Memory B cell (primary cell): ENCODE measurements at regions not wholly inside any gene's neighbourhood (a gene's known extent, or its start where the extent isn't known, plus 50 kb on each side); places are given as distances from the start of the nearest gene placed in this dataset.

Source experiments
- ATAC-seq: fragments of 150-1000 bp; cut with Tn5 transposase; 2 replicates; pipeline ENCODE4 v1.10.0; 2021; ENCODE audit warnings: low read depth, mild to moderate bottlenecking, moderate library complexity
- DNase-seq, 2 donors: peaks; one replicate each; pipeline ENCODE4 v3.0.0; 2022; ENCODE audit warnings: low spot score in 2 of 2
- H3K27ac Mint-ChIP-seq: one replicate; pipeline ENCODE4 v1.8.0; 2022; ENCODE audit warnings: mild to moderate bottlenecking, moderate library complexity, mixed read lengths
- H3K27me3 Mint-ChIP-seq: one replicate; pipeline ENCODE4 v1.8.0; 2022; ENCODE audit warnings: mixed read lengths
- H3K36me3 Mint-ChIP-seq: one replicate; pipeline ENCODE4 v1.8.0; 2022; ENCODE audit warnings: mild to moderate bottlenecking, mixed read lengths
- H3K4me1 Mint-ChIP-seq: one replicate; pipeline ENCODE4 v1.8.0; 2022; ENCODE audit warnings: mixed read lengths
- H3K4me3 Mint-ChIP-seq: one replicate; pipeline ENCODE4 v1.8.0; 2022; ENCODE audit warnings: mild to moderate bottlenecking, moderate library complexity, mixed read lengths
- H3K9me3 Mint-ChIP-seq: one replicate; pipeline ENCODE4 v1.8.0; 2022; ENCODE audit warnings: mixed read lengths

DNA sequence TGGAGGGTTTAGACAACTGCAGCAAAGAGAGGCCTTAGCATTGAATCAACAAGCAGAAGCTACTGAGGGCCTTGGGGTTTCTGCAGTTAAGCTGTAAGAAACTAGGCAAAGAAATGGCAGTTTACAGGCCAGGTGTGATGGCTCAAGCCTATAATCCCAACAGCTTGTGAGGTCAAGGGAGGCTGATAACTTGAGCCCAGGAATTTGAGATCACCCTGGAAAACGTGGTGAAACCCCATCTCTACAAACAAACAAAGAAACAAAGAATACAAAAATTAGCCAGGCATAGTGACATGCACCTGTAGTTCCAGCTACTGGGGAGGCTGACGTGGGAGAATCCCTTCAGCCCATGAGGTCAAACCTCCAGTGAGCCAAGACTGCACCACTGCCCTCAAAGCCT, 421.6 kb upstream of the CHST9 start:
- ATAC-seq = no peak
- Mint-ChIP-seq H3K4me3 (no peak overlapping the region), H3K9me3 (no peaks in the 10 kb centered on the region), H3K4me1 (no peaks in the 10 kb centered on the region), H3K27me3 (no peaks in the 10 kb centered on the region), H3K27ac (no peak overlapping the region), H3K36me3 (no peaks in the 10 kb centered on the region)
- DNase-seq = no peak

DNA sequence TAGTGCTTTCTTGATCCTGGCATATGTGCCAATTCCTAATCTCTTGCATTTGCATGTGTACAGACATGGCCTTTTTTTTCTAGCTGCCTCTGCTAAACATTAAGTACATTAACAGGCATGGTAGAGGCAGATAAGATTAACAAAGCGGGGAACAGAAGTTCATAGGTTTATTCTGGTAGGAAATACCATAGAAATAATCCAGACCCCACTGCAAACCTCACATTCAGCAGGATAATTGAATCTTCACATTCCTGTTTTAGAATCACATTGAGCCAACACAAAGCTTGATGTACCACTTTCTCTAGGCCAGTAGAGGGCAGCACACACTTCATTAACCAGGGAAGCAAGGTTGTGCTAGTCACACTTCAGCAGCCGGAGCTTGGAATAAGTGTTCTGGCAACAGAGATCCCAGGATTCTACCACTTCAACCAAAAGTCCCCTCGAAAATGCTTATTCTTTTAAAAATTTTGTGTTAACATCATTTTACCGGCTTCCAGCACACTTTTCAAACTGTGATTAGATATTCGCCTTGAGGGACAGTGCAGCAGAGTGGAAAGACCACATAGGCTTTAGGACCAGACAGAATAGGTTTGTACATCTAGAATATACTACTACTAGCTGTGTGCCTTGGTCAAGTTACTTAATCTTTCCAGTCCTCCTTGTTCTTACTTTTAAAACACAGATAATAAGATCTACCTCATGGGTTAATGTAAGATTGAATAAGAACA, 420.2 kb upstream of the CHST9 start:
- DNase-seq (no peak), ATAC-seq (no peak)
- H3K27me3 Mint-ChIP-seq = no peaks in the 10 kb centered on the region
- H3K4me1 Mint-ChIP-seq = no peaks in the 10 kb centered on the region
- no peaks in the 10 kb centered on the region for H3K36me3 Mint-ChIP-seq
- no peaks in the 10 kb centered on the region for H3K9me3 Mint-ChIP-seq
- H3K27ac Mint-ChIP-seq = no peak overlapping the region
- H3K4me3 Mint-ChIP-seq = no peak overlapping the region

DNA sequence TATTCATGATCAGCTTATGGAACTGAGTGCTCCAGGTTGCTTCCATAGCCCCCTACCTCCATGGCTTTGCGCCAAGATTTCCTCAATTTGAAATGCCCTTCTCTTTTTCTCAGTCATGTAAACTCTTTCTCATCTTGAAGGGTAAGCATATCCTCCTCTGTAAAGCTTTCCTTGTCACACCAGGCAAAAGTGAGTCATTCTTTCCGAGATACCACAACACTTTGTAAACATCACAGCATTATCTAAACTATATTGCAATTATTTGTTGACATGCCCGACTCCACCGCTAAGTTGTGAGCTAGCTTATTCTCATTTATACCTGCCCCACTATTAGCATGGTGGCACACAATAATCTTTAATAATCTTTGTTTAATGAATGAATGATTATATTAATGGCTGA, 419.5 kb upstream of the CHST9 start:
- H3K27me3 Mint-ChIP-seq = no peaks in the 10 kb centered on the region
- no peak overlapping the region for H3K4me3 Mint-ChIP-seq
- H3K4me1 Mint-ChIP-seq = no peaks in the 10 kb centered on the region
- no peak for ATAC-seq
- no peaks in the 10 kb centered on the region for H3K9me3 Mint-ChIP-seq
- no peak overlapping the region for H3K27ac Mint-ChIP-seq
- DNase-seq = no peak
- no peaks in the 10 kb centered on the region for H3K36me3 Mint-ChIP-seq

DNA sequence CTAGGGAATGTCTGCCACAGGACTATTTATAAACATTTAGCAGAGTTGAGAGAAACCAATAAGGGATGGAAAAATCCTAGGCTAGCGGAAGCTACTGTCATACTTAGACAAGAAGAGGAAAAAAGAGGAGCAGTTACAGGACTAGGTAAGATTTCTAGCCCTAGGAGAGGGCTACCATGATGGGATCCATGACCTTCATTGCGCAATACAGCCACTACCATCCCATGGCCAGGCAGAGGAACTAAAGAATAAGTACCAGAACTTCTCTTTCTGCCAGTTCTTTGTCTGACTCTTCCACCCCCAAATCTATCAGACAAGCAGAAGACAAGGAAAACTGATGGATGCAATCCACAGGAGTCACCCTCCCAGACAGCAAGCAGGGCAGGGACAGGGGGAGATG, 417.0 kb upstream of the CHST9 start:
- Mint-ChIP-seq H3K36me3 (no peaks in the 10 kb centered on the region), H3K4me1 (no peaks in the 10 kb centered on the region), H3K27me3 (no peaks in the 10 kb centered on the region), H3K9me3 (no peaks in the 10 kb centered on the region), H3K4me3 (no peak overlapping the region), H3K27ac (no peak overlapping the region)
- no peak for DNase-seq
- ATAC-seq = no peak

DNA sequence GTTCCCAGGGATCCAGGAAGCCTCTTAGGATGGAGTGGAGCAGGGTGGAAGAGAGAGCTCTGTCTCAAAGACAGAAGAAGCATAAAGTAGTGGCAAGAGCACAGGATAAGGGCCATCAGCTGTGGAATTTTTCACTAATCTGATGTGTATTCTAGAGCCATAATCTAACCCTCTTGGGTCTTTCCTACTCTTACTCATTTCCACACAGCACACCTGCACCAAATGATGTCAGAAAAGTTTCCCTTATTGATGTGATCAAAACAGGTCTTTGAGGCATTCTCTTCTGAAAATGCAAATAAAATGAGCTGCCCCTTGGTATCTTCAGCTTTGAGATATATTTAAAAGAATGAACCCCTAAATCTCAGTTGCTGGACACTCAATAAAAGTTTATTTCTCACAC, 415.1 kb upstream of the CHST9 start:
- no peaks in the 10 kb centered on the region for H3K4me1 Mint-ChIP-seq
- no peak overlapping the region for H3K27ac Mint-ChIP-seq
- no peaks in the 10 kb centered on the region for H3K36me3 Mint-ChIP-seq
- DNase-seq (no peak), ATAC-seq (no peak)
- H3K9me3 Mint-ChIP-seq = no peaks in the 10 kb centered on the region
- H3K4me3 Mint-ChIP-seq = no peak overlapping the region
- no peaks in the 10 kb centered on the region for H3K27me3 Mint-ChIP-seq

DNA sequence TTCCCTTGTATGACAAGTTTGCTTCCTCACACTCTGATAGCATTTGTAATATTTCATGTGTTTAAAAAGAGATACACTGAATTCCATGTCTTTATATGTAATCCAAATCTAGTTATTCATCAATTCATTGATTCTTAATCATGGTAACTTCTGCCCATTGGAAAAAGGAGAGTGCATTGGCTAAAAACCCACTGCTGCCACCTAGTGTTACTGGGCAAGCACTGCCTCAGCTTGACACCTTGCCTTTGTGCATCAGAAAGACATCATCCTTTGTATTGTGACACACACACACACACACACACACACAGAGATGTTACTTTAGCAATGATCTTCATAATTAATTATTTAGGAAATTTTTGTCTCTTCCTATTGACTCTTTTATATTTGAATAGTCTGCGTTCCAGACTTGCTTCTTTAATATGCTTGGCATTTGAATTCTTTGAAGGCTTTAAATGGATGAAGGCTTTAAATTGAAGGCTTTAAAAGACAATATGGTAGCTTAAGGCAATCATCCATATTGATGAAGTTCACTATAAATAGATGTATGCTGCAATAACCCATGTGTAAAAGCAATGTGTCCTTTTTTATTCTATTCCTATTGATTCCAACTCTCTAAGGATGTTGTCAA, 414.2 kb upstream of the CHST9 start:
- ATAC-seq = no peak
- Mint-ChIP-seq H3K4me3 (no peak overlapping the region), H3K4me1 (no peaks in the 10 kb centered on the region), H3K9me3 (no peaks in the 10 kb centered on the region), H3K27me3 (no peaks in the 10 kb centered on the region), H3K36me3 (no peaks in the 10 kb centered on the region), H3K27ac (no peak overlapping the region)
- peak in 1 of 2 donors; percentile 3 for DNase-seq

DNA sequence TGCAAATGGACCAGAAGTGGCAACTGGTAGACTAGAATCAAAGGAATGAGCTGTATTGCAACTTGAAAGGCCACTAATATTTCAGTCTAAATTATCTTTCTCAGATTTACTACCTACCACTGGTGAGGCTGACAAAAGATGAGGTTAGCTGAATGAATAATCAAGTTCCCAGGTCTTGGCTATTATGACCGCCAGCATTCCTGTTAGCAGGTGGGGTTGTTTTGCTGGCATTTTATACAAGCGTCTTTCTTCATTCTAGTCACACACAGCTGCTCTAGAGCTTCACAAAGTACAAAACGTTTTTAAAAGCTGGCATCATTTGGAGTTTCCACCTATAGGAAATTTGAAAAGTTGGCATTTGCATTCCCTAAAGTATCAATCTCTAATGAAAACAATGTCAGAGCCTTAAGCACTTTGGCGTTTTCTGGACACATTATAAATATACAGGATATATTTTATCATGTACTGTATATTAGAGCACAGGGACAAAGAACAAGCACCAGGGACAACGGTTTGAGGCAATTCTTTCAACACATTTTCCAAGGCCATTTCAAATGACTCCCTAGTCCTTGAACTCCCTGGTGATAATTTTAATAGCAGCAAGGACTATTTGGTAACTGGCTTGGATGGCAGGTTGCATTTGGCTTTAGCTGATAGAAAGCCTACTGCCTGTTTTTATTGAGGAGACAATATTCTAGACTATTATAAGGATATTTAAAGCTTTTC, 410.2 kb upstream of the CHST9 start:
- no peak for ATAC-seq
- Mint-ChIP-seq H3K9me3 (peaks cover 2% of the 10 kb centered on the region), H3K4me3 (no peak overlapping the region)

DNA sequence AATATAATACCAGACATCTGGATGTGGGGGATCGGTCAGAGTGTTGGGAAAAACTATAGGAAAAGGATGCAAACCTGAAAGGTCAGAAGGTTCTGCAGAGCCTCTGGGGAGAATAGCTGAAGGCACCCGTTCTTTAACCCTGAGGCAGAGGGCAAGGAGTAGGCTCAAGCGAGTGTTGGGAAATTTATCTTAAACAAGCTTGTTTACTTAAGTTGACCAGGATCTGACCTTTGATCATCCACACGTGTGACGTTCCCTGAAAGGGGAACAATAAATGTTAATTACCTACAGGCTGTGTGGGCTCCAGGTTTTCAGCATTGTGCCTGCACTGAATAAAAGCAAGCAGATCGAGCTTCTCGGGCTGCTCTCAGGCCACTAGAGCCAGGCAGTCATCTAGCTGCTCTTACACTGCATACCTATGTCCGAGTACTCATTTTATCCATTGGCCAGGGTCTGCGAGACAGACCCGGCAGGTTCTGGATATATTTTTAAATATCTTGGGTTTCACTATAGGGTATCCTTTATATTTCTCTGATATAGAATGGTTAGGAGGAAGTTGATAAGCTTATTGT, 400.6 kb upstream of the CHST9 start:
- Mint-ChIP-seq H3K4me3 (no peak overlapping the region), H3K27ac (no peak overlapping the region), H3K4me1 (no peaks in the 10 kb centered on the region), H3K9me3 (peaks cover 7% of the 10 kb centered on the region), H3K36me3 (no peaks in the 10 kb centered on the region), H3K27me3 (no peaks in the 10 kb centered on the region)
- DNase-seq (no peak), ATAC-seq (no peak)

More for the DNA sequence above, 410.2 kb upstream of the CHST9 start:
- Mint-ChIP-seq H3K27ac (no peak overlapping the region), H3K4me1 (no peaks in the 10 kb centered on the region), H3K36me3 (no peaks in the 10 kb centered on the region), H3K27me3 (no peaks in the 10 kb centered on the region)
- DNase-seq = no peak

DNA sequence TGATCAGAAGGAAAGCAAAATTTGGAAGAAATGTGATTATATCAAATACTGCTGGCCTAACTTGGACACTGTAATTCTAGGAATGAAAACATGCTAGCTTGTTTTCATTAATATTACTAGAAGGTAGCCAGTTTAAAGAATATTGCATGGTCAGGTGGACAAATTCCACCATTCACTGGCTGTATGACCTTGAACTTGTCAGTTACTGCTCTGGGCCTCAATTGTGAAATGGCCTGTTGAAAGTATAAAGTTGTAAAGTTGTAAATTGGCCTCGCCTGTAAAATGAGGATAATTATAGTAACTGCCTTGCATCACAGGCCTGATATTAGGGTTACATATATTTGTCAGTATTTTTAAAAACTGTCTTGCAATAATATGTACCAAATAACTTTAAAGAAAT, 398.4 kb upstream of the CHST9 start:
- Mint-ChIP-seq H3K27ac (no peak overlapping the region), H3K4me1 (no peaks in the 10 kb centered on the region), H3K4me3 (no peak overlapping the region), H3K36me3 (no peaks in the 10 kb centered on the region), H3K27me3 (no peaks in the 10 kb centered on the region), H3K9me3 (peaks cover 7% of the 10 kb centered on the region)
- no peak for DNase-seq
- no peak for ATAC-seq

DNA sequence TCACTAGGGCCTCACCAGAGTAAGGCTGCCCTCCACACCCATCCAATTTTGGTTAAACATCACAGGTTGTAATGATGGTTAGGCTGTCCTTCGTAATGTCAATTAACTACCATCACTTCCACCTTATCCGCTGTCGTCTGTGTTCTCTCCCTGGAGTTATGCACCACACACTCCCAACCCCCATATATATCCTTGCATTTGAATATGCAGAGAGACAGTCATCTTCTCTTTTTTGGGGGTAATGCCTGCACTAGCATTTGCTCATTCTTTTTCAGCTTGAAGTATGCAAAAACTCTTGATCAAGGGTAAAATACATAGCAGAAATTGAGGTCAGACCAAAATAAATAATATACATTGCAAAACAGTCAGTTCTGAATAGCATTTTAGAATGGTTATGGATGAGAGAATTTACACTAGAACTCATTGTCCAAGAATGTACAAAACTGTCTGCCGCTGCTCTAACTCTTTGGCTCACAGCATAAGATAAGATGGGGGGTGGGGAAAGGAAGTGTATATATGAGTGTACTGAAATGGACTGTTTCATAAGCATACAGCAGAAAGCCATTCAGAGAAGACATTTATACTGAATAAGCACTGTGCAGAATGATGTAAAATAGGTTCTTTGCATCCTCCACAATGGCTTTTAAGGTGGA, 397.8 kb upstream of the CHST9 start:
- Mint-ChIP-seq H3K4me3 (no peak overlapping the region), H3K27me3 (no peaks in the 10 kb centered on the region), H3K36me3 (no peaks in the 10 kb centered on the region), H3K9me3 (peaks cover 7% of the 10 kb centered on the region), H3K4me1 (no peaks in the 10 kb centered on the region), H3K27ac (no peak overlapping the region)
- DNase-seq (no peak), ATAC-seq (no peak)

DNA sequence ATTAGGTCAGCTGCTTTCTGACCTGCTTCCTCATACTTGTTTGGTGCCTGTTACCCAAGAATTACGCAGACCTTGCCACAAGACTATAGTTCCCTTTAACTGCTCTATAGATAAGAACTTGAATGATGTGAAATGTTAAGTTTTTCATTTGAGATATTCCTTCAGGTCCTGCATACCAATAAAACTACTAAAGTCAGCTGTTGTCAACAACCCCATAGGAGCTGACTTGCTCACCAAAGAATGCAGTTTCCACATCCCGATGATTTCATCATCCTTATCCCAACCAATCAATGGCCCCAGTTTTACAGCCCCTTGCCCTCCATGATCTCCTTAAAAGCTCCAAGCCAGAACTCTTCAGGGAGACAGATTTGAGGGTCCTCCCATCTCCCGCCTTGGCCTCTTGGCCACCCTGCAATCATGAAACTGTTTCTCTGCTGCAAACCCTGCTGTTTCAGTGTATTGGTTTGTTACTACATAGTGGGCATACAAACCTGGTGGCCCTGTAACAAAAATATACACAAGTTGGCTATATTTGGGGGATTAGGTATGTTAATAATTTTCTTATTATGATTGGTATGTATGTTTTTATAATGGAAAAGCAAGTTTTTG, 396.3 kb upstream of the CHST9 start:
- ATAC-seq = no peak
- no peak overlapping the region for H3K27ac Mint-ChIP-seq
- DNase-seq = no peak
- no peaks in the 10 kb centered on the region for H3K4me1 Mint-ChIP-seq
- no peaks in the 10 kb centered on the region for H3K36me3 Mint-ChIP-seq
- H3K9me3 Mint-ChIP-seq = peaks cover 7% of the 10 kb centered on the region
- H3K27me3 Mint-ChIP-seq = no peaks in the 10 kb centered on the region
- H3K4me3 Mint-ChIP-seq = no peak overlapping the region

DNA sequence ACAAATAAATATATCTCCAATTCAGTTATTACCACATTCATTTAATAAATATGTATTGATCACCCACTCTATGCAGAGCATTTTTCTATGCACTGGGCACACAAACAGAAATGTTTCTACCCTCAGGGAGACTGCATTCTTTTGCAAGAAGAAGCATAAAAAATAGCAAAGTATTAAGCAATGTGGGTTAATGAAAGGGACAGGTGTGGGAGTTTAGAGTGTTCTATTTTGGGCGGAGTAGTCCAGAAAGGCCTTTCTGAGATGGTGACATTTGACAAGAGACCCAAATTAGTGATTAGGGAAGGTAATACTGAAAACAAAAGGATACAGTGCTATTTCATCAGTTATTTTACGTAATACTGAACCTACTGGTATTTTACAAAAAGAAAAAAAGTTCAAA, 394.3 kb upstream of the CHST9 start:
- no peak for ATAC-seq
- Mint-ChIP-seq H3K4me3 (no peak overlapping the region), H3K4me1 (no peaks in the 10 kb centered on the region), H3K27me3 (no peaks in the 10 kb centered on the region), H3K36me3 (no peaks in the 10 kb centered on the region), H3K27ac (no peak overlapping the region), H3K9me3 (peaks cover 7% of the 10 kb centered on the region)
- no peak for DNase-seq

DNA sequence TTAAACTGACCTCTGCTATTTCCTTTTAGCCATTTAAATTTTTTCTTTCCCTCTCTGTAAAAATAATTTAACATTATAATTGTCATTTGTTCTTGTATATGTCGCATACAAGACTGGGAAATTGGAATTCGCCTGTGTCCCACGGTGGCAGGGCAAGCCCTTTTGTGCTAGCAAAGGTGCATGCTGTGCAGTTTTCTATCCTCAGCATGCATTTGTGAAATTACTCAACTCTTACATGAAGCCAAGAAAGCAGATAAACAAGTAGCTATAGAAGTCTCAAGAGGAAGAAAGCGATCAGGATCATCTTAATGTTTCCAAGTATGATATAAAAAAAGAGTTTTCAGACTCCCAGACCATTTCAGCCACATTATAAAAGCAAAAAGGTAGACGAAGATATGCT, 392.6 kb upstream of the CHST9 start:
- Mint-ChIP-seq H3K36me3 (no peaks in the 10 kb centered on the region), H3K27ac (no peak overlapping the region), H3K27me3 (no peaks in the 10 kb centered on the region), H3K4me3 (no peak overlapping the region), H3K4me1 (no peaks in the 10 kb centered on the region), H3K9me3 (peaks cover 9% of the 10 kb centered on the region)
- DNase-seq = no peak
- no peak for ATAC-seq

DNA sequence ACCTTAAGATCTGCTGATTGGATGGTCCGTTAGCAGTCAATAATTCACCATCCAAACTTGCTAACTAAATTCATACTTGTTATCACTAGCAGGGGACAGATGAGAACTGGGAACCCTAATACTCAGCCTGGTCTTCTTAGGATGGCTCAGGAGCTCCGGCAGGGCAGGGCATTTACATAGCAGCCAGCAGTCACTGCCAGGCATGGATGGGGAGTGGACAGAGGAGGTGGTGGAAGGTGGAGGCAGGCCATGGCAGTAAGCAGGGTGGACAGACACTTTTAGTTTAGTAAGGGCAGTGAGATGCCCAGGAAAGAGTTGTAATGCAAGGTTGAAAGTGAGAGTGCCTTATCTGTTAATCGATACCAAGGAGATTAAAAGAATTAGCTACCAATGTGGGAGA, 392.2 kb upstream of the CHST9 start:
- ATAC-seq = no peak
- H3K4me3 Mint-ChIP-seq = no peak overlapping the region

More for the DNA sequence above, 392.2 kb upstream of the CHST9 start:
- Mint-ChIP-seq H3K9me3 (peaks cover 8% of the 10 kb centered on the region), H3K36me3 (no peaks in the 10 kb centered on the region), H3K27me3 (no peaks in the 10 kb centered on the region), H3K27ac (no peak overlapping the region), H3K4me1 (no peaks in the 10 kb centered on the region)
- DNase-seq = no peak
